ENCODE measurements at regions not wholly inside any gene's neighbourhood (a gene's known extent, or its start where the extent isn't known, plus 50 kb on each side); places are given as distances from the start of the nearest gene placed in this dataset.

DNA sequence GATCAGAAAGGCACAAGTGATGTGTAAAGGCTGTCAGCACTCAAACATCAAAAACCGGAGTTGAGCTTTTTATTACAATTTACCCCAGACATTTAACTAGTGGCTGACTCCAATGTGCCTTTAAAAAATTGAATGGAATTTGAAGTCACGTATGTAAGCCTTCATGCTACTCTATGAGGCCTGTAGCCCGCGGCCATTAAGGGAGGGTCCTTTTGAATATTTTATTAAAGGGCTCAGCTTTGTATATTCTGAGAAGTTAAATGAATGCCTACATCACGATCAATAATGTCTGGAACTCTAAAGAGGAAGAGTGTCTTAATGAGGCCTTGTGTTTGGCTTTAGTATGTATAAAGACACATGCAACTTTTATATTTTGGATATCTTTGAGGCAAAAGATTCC lies 916.6 kb upstream of the CELF2 start:
- no peak for TF ChIP-seq GATA3 (IDR thresholded peaks at IDR 0.05; ENCODE audit: low read depth, low read length)
- no peak for TF ChIP-seq GATA2 (IDR thresholded peaks at IDR 0.05; ENCODE audit: low read depth, low read length)

All from SH-SY5Y (cell line).